ENCODE measurements at regions not wholly inside any gene's neighbourhood (a gene's known extent, or its start where the extent isn't known, plus 50 kb on each side); places are given as distances from the start of the nearest gene placed in this dataset.

- no peak for TF ChIP-seq REST (IDR thresholded peaks at IDR 0.05; ENCODE audit: insufficient read depth in 1 of 2, low read depth in 2 of 2, low read length in 2 of 2)
- no peak for TF ChIP-seq POLR2AphosphoS5 (IDR thresholded peaks at IDR 0.05; ENCODE audit: low read depth, low read length)
- TF ChIP-seq TAF1 (IDR thresholded peaks at IDR 0.05; ENCODE audit: borderline replicate concordance, insufficient read depth, low read length), result no peak
Observed at GRCh38 chr20:57878786-57879424, 169.1 kb upstream of the PMEPA1 start.
